Motor neuron (in vitro differentiated cells): ENCODE measurements at regions not wholly inside any gene's neighbourhood (a gene's known extent, or its start where the extent isn't known, plus 50 kb on each side); places are given as distances from the start of the nearest gene placed in this dataset.
"Not testable (repeated sequence)": the region's sequence is repeated elsewhere in the genome, so short reads cannot be mapped to it uniquely, and the experiment has no call there.

Experiments used
- ATAC-seq, 8 experiments: fragments of 200-7000 bp; cut with Tn5 transposase; replicated peaks in 6 of 8; 2 replicates each; pipeline ENCODE4 v1.8.0; 2021; ENCODE audit warnings: mild to moderate bottlenecking in 8 of 8, moderate library complexity in 8 of 8
- H3K27ac ChIP-seq, 2 donors: fragments of 250-450 bp; sonication (Bioruptor Pico); 2 replicates each; pipeline ENCODE4 v1.9.0; 2021; ENCODE audit warnings: antibody characterized with exemption in 2 of 2, mild to moderate bottlenecking in 2 of 2, moderate library complexity in 1 of 2
- H3K4me1 ChIP-seq, 2 donors: fragments of 250-450 bp; sonication (Bioruptor Pico); replicated peaks in 1 of 2; 2 replicates each; pipeline ENCODE4 v1.6.1; 2021; ENCODE audit warnings: antibody characterized with exemption in 2 of 2, mild to moderate bottlenecking in 2 of 2, moderate library complexity in 1 of 2
- H3K4me3 ChIP-seq, 5 donors: fragments of 250-450 bp; sonication (Bioruptor Pico); 2 replicates each; pipeline ENCODE4 v1.9.0; 2021; ENCODE audit warnings: antibody characterized with exemption in 5 of 5, mild to moderate bottlenecking in 5 of 5, moderate library complexity in 4 of 5
- WGBS, 10 experiments: fragments of 450-650 bp; shearing (Covaris generic); methylation state at CpG; one replicate each; pipeline ENCODE4 v1.0.0; 2022; 5-methylcytosine and 5-hydroxymethylcytosine counted together
- in situ Hi-C, 9 experiments: fragments of 400-800 bp; cut with MboI; loops; one replicate each; pipeline ENCODE4 v1.15.0; 2021; ENCODE audit warnings: low sequenced_read_pairs in 9 of 9, low pct_unique_long_range_greater_than_20kb in 2 of 9; ENCODE audit not compliant: unreplicated experiment in 9 of 9

GRCh38 chr4:162978398-162978797, 188.3 kb downstream of the NAF1 start:
- H3K4me1 ChIP-seq, result peaks cover 0 to 14% of the 10 kb centered on the region in 2 donors
- in situ Hi-C loops, result no loop called here
- ATAC-seq, result peak in 5 of 8 experiments; percentile 49 to 82 (median 69)
- H3K27ac ChIP-seq, result no peak overlapping the region
- WGBS, 10 experiments, result 0 to 73% (median 50%) methylated on average over 1 to 2 of the region's 2 CpGs; no CpG with 5 or more reads in 1 of the 10 experiments
- no peak overlapping the region for H3K4me3 ChIP-seq

- H3K27ac ChIP-seq, result no peak overlapping the region
- no peak overlapping the region for H3K4me3 ChIP-seq
- peaks cover 0 to 18% of the 10 kb centered on the region in 2 donors for H3K4me1 ChIP-seq
- in situ Hi-C loops, result no loop called here
- 0 to 100% (median 56%) methylated on average over 1 to 2 of the region's 2 CpGs; no CpG with 5 or more reads in 1 of the 10 experiments for WGBS, 10 experiments
- no peak for ATAC-seq
Observed at GRCh38 chr4:162977788-162978187, 188.9 kb downstream of the NAF1 start.

DNA sequence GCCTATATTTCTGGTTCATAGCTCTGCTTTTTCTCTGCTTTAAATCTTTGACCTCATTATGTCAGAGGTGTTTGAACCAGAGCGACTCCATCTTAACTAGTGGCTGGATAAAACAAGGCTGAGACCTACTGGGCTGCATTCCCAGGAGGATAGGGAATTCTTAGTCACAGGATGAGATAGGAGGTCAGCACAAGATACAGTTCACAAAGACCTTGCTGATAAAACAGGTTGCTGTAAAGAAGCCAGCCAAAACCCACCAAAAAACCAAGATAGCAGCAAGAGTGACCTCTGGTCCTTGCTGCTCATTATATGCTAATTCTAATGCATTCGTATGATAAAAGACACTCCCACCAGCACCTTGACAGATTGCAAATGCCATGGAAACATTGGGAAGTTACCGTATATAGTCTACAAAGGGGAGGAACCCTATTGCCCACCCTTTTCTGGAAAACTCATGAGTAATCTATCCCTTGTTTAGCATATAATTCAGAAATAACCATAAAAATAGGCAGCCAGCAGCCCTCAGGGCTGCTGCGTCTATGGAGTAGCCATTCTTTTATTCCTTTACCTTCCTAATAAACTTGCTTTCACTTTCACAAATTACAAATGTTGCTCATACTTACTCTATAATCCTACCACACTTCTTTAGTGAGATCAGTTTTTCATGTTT, 193.9 kb downstream of the NAF1 start:
- WGBS, 10 experiments, result 0 to 83% (median 49%) methylated on average over 1 to 4 of the region's 4 CpGs
- Histone ChIP-seq H3K27ac (no peak overlapping the region), H3K4me3 (no peak overlapping the region), H3K4me1 (peaks cover 0 to 5% of the 10 kb centered on the region in 2 donors)
- in situ Hi-C loops, result no loop called here
- peak in 6 of 8 experiments; percentile 14 to 72 (median 41) for ATAC-seq

DNA sequence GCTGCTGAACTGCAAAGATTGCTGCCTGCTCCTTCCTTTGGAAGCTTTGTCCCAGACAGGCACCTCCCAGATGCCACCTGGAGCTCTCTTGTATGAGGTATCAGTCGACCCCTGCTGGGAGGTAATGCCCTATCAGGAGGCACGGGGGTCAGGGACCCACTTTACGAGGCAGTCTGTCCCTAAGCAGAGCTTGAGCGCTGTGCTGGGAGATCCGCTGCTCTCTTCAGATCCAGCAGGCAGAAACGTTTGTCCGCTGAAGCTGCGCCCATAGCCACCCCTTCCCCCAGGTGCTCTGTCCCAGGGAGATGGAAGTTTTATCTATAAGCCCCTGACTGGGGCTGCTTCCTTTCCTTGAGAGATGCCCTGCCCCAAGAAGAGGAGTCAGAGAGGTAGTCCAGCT, 197.5 kb downstream of the NAF1 start:
- Histone ChIP-seq H3K4me1 (peaks cover 0 to 5% of the 10 kb centered on the region in 2 donors), H3K4me3 (no peak overlapping the region), H3K27ac (no peak overlapping the region)
- WGBS, 10 experiments, result 17 to 90% methylated on average over 6 to 7 of the region's 8 CpGs; no CpG with 5 or more reads in 8 of the 10 experiments
- in situ Hi-C loops, result no loop called here
- ATAC-seq, result no peak

GRCh38 chr4:162965978-162966377, 200.7 kb downstream of the NAF1 start:
- 0 to 100% (median 75%) methylated on average over 1 to 2 of the region's 4 CpGs; no CpG with 5 or more reads in 5 of the 10 experiments for WGBS, 10 experiments
- H3K27ac ChIP-seq, H3K4me1 ChIP-seq, in situ Hi-C loops, ATAC-seq, H3K4me3 ChIP-seq: not testable (repeated sequence)

DNA sequence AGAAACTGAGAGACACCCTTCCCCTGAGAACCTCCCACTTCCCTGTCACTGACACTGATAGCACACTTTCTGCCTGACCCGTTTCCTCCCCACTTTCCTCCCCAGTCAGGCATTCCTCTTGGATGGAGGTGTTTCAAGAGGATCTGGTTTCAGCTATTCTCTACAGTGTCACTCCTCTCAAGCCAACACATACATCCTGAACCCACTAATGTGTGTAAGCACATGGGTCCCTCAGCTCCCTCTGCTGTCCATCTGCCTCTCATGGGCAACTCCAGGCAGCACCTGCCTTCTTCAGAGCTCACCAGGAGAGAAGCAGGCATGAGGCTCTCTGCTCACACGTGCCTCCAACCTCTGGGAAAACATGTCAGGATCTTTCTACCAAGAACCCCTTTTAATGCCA, 207.6 kb downstream of the NAF1 start:
- Histone ChIP-seq H3K4me1 (no peaks in the 10 kb centered on the region), H3K27ac (no peak overlapping the region), H3K4me3 (no peak overlapping the region)
- 73 to 100% (median 75%) methylated on average over 1 to 2 of the region's 2 CpGs; no CpG with 5 or more reads in 7 of the 10 experiments for WGBS, 10 experiments
- peak in 1 of 8 experiments; percentile 81 for ATAC-seq
- in situ Hi-C loops, result no loop called here

- Histone ChIP-seq H3K4me3 (no peak overlapping the region), H3K27ac (no peak overlapping the region), H3K4me1 (no peaks in the 10 kb centered on the region)
- in situ Hi-C loops, result no loop called here
- no peak for ATAC-seq
- 0 to 100% (median 86%) methylated on average over 1 to 3 of the region's 3 CpGs; no CpG with 5 or more reads in 2 of the 10 experiments for WGBS, 10 experiments
Observed at GRCh38 chr4:162957521-162958143, 209.1 kb downstream of the NAF1 start.

DNA sequence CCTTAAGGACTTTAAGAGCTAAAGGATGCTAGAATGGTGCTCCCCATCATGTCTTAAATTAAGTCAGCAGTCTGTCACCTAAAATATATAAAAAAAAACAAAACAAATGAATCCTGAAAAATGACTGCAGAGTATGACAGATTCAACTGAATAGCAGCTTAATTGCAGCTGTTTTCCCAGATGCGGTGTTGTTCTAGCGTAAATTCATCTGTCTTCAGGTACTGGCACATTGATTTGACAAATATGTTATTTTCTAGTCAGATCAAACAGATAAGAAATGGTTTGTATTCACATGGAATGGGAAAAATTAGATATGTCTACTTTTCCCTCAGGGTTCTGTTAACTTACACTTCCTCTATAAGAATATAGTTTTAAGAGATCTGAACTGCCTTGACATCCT, 211.7 kb downstream of the NAF1 start:
- WGBS, 10 experiments, result 24 to 100% (median 94%) methylated on average over 2 of the region's 2 CpGs; no CpG with 5 or more reads in 3 of the 10 experiments
- in situ Hi-C loops, result no loop called here
- Histone ChIP-seq H3K27ac (no peak overlapping the region), H3K4me1 (peaks cover 3 to 5% of the 10 kb centered on the region in 2 donors), H3K4me3 (no peak overlapping the region)
- no peak for ATAC-seq

DNA sequence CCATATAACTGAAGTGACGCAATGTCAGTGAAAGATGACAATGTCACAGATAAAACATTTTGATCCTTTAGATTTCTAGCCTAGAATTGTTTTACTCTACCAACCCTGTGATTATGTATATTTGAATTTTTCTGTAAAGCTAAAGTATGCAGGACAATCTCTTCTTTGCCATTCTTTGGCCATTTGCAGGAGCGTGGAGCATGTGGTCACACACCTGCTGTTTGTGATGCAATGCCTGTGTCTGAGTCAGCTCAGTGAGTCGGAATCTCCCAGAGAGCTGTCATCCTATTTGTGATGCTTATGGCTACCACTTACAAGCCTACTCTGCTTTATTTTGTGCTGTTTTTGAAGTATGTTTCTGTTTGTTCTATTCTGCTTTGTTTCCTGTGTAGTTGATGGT, 214.5 kb downstream of the NAF1 start:
- peak in 5 of 8 experiments; percentile 93 to 100 (median 99) for ATAC-seq
- H3K4me1 ChIP-seq, result peaks cover 3 to 5% of the 10 kb centered on the region in 2 donors
- no peak overlapping the region for H3K4me3 ChIP-seq
- no peak overlapping the region for H3K27ac ChIP-seq
- 20 to 75% (median 41%) methylated on average over 1 to 3 of the region's 3 CpGs; no CpG with 5 or more reads in 4 of the 10 experiments for WGBS, 10 experiments
- in situ Hi-C loops, result no loop called here

DNA sequence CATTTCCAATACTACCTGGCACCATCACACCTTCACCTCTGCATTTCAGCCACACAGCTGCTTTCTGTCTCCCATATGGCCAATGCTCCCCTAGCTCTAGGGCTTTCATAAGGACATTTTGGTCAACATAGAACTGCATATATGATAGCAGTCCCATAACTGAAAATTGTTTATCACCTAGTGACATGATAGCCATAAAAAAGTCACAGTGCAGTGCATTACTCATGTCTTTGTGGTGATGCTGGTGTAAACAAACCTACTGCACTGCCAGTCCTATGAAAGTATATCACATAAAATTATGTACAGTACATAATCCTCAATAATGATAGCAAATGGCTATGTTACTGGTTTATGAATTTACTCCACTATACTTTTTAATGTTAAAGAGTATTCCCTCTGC, 221.0 kb downstream of the NAF1 start:
- in situ Hi-C loops, result no loop called here
- no peaks in the 10 kb centered on the region for H3K4me1 ChIP-seq
- peak in 4 of 8 experiments; percentile 27 to 59 (median 33) for ATAC-seq
- H3K27ac ChIP-seq, result no peak overlapping the region
- no peak overlapping the region for H3K4me3 ChIP-seq

DNA sequence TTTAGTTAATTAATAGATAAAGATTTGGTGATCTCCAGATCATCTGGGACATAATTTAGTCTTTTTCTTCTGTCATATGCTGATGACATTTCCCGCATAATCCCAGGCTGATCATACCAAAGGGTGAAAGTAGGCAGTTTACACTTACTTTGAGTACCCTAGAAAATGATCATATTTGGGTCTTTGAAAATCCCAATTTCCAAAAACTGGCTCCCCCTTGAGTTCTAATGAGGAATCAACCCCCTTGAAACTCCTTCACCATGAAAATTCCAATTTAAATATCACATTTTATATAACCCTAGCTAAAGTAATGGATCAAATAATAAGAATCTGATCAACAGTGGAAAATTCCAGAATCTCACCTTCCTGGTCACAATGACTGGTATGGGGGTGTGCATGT, 223.4 kb downstream of the NAF1 start:
- Histone ChIP-seq H3K27ac (no peak overlapping the region), H3K4me1 (peaks cover 0 to 11% of the 10 kb centered on the region in 2 donors), H3K4me3 (no peak overlapping the region)
- ATAC-seq, result no peak
- 43 to 75% (median 66%) methylated on average over 1 of the region's 1 CpG; no CpG with 5 or more reads in 6 of the 10 experiments for whole genome bisulfite sequencing, 10 experiments
- in situ Hi-C loops, result no loop called here

DNA sequence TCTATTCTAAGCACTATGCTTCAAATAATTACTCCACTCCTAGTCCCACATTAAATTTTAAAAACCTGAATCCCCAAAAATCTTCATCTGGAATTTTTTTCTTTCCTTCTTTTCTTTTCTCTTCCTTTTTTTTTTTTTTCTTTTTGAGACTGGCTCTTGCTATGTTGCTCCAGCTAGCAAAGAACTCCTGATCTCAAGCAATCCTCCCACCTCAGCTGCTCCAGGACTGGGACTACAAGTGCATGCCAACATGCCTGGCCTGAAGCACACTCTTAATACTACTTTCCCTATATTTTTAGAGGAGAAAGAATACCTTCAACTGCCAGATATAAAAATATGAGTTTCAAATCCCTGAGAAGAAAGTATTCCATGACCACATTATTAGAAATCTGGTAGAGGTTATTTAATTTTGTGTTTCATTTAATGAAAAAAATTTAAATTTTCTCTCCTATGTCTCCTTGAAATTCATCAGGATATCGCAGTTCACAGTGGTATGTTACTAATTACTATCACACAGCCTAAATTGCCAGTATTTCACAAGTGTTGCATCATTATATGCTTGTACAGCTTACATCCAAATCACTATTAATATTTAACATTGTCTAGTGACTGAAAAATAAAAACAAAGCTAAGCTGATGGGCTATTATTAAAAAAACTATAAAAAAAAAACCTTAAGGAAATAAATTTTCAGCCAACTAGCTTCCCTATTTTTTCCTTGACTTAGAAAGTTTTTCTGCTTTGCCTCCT, 227.8 kb downstream of the NAF1 start:
- ATAC-seq, result peak in 3 of 8 experiments; percentile 31 to 69 (median 42)
- Histone ChIP-seq H3K4me3 (no peak overlapping the region), H3K4me1 (peaks cover 0 to 11% of the 10 kb centered on the region in 2 donors), H3K27ac (no peak overlapping the region)
- 0 to 100% (median 91%) methylated on average over 1 of the region's 1 CpG; no CpG with 5 or more reads in 2 of the 10 experiments for WGBS, 10 experiments
- in situ Hi-C loops, result no loop called here

- Histone ChIP-seq H3K4me1 (peaks cover 0 to 11% of the 10 kb centered on the region in 2 donors), H3K27ac (no peak overlapping the region), H3K4me3 (no peak overlapping the region)
- in situ Hi-C loops, result no loop called here
- ATAC-seq, result no peak
- 10 to 100% (median 89%) methylated on average over 1 to 6 of the region's 6 CpGs for WGBS, 10 experiments
Observed at GRCh38 chr4:162935214-162935613, 231.5 kb downstream of the NAF1 start.
